ENCODE measurements at regions not wholly inside any gene's neighbourhood (a gene's known extent, or its start where the extent isn't known, plus 50 kb on each side); places are given as distances from the start of the nearest gene placed in this dataset.

- no peak for DNase-seq (ENCODE audit: low spot score)
- no peaks in the 10 kb centered on the region for H3K27me3 Mint-ChIP-seq (ENCODE audit: low read depth)
- no peak overlapping the region for H3K4me3 Mint-ChIP-seq
- no peaks in the 10 kb centered on the region for H3K36me3 Mint-ChIP-seq (ENCODE audit: low read depth)
- no peaks in the 10 kb centered on the region for H3K4me1 Mint-ChIP-seq (ENCODE audit: low read depth)
- no peak overlapping the region for H3K27ac Mint-ChIP-seq
- no peaks in the 10 kb centered on the region for H3K9me3 Mint-ChIP-seq
Measured at GRCh38 chr3:157667493-157667892, 164.3 kb upstream of the VEPH1 start.

GRCh38 chr3:157662171-157662570, 159.0 kb upstream of the VEPH1 start:
- Mint-ChIP-seq H3K9me3 (no peaks in the 10 kb centered on the region), H3K36me3 (ENCODE audit: low read depth) (no peaks in the 10 kb centered on the region), H3K27me3 (ENCODE audit: low read depth) (no peaks in the 10 kb centered on the region), H3K27ac (no peak overlapping the region), H3K4me3 (no peak overlapping the region), H3K4me1 (ENCODE audit: low read depth) (no peaks in the 10 kb centered on the region)
- DNase-seq (ENCODE audit: low spot score), result no peak

GRCh38 chr3:157660847-157661246, 157.6 kb upstream of the VEPH1 start:
- Mint-ChIP-seq H3K36me3 (ENCODE audit: low read depth) (no peaks in the 10 kb centered on the region), H3K4me1 (ENCODE audit: low read depth) (no peaks in the 10 kb centered on the region), H3K27ac (no peak overlapping the region), H3K4me3 (no peak overlapping the region), H3K27me3 (ENCODE audit: low read depth) (no peaks in the 10 kb centered on the region), H3K9me3 (no peaks in the 10 kb centered on the region)
- no peak for DNase-seq (ENCODE audit: low spot score)

- Mint-ChIP-seq H3K36me3 (ENCODE audit: low read depth) (no peaks in the 10 kb centered on the region), H3K4me1 (ENCODE audit: low read depth) (no peaks in the 10 kb centered on the region), H3K27me3 (ENCODE audit: low read depth) (no peaks in the 10 kb centered on the region), H3K27ac (no peak overlapping the region), H3K4me3 (no peak overlapping the region), H3K9me3 (no peaks in the 10 kb centered on the region)
- DNase-seq (ENCODE audit: low spot score), result no peak
Measured at GRCh38 chr3:157652366-157652765, 149.2 kb upstream of the VEPH1 start.

- Mint-ChIP-seq H3K4me3 (no peak overlapping the region), H3K27ac (no peak overlapping the region), H3K36me3 (ENCODE audit: low read depth) (no peaks in the 10 kb centered on the region), H3K9me3 (no peaks in the 10 kb centered on the region), H3K27me3 (ENCODE audit: low read depth) (no peaks in the 10 kb centered on the region), H3K4me1 (ENCODE audit: low read depth) (no peaks in the 10 kb centered on the region)
- DNase-seq (ENCODE audit: low spot score), result no peak
Measured at GRCh38 chr3:157650699-157651098, 147.5 kb upstream of the VEPH1 start.

GRCh38 chr3:157650172-157650571, 147.0 kb upstream of the VEPH1 start:
- H3K36me3 Mint-ChIP-seq (ENCODE audit: low read depth), result no peaks in the 10 kb centered on the region
- H3K27ac Mint-ChIP-seq, result no peak overlapping the region
- no peaks in the 10 kb centered on the region for H3K9me3 Mint-ChIP-seq
- H3K27me3 Mint-ChIP-seq (ENCODE audit: low read depth), result no peaks in the 10 kb centered on the region
- no peak for DNase-seq (ENCODE audit: low spot score)
- H3K4me3 Mint-ChIP-seq, result no peak overlapping the region
- no peaks in the 10 kb centered on the region for H3K4me1 Mint-ChIP-seq (ENCODE audit: low read depth)

- Mint-ChIP-seq H3K9me3 (no peaks in the 10 kb centered on the region), H3K4me1 (ENCODE audit: low read depth) (no peaks in the 10 kb centered on the region), H3K27me3 (ENCODE audit: low read depth) (no peaks in the 10 kb centered on the region), H3K36me3 (ENCODE audit: low read depth) (no peaks in the 10 kb centered on the region), H3K4me3 (no peak overlapping the region), H3K27ac (no peak overlapping the region)
- no peak for DNase-seq (ENCODE audit: low spot score)
Measured at GRCh38 chr3:157649511-157649910, 146.3 kb upstream of the VEPH1 start.

GRCh38 chr3:157647820-157648219, 144.6 kb upstream of the VEPH1 start:
- Mint-ChIP-seq H3K36me3 (ENCODE audit: low read depth) (no peaks in the 10 kb centered on the region), H3K4me1 (ENCODE audit: low read depth) (no peaks in the 10 kb centered on the region), H3K4me3 (no peak overlapping the region), H3K27me3 (ENCODE audit: low read depth) (peaks cover 2% of the 10 kb centered on the region), H3K27ac (no peak overlapping the region), H3K9me3 (no peaks in the 10 kb centered on the region)
- DNase-seq (ENCODE audit: low spot score), result no peak

GRCh38 chr3:157639756-157640426, 136.7 kb upstream of the VEPH1 start:
- peaks cover 2% of the 10 kb centered on the region for H3K27me3 Mint-ChIP-seq (ENCODE audit: low read depth)
- no peaks in the 10 kb centered on the region for H3K4me1 Mint-ChIP-seq (ENCODE audit: low read depth)
- DNase-seq (ENCODE audit: low spot score), result no peak
- H3K27ac Mint-ChIP-seq, result no peak overlapping the region
- H3K36me3 Mint-ChIP-seq (ENCODE audit: low read depth), result no peaks in the 10 kb centered on the region
- H3K9me3 Mint-ChIP-seq, result peaks cover 5% of the 10 kb centered on the region
- no peak overlapping the region for H3K4me3 Mint-ChIP-seq

GRCh38 chr3:157637866-157638265, 134.7 kb upstream of the VEPH1 start:
- Mint-ChIP-seq H3K27me3 (ENCODE audit: low read depth) (peaks cover under 1% of the 10 kb centered on the region), H3K4me3 (no peak overlapping the region), H3K27ac (no peak overlapping the region), H3K4me1 (ENCODE audit: low read depth) (no peaks in the 10 kb centered on the region), H3K36me3 (ENCODE audit: low read depth) (no peaks in the 10 kb centered on the region), H3K9me3 (peaks cover 5% of the 10 kb centered on the region)
- no peak for DNase-seq (ENCODE audit: low spot score)

- Mint-ChIP-seq H3K4me1 (ENCODE audit: low read depth) (no peaks in the 10 kb centered on the region), H3K27ac (no peak overlapping the region)
Measured at GRCh38 chr3:157633241-157633640, 130.0 kb upstream of the VEPH1 start.

GRCh38 chr3:157632075-157632474, 128.9 kb upstream of the VEPH1 start:
- H3K9me3 Mint-ChIP-seq, result peaks cover under 1% of the 10 kb centered on the region
- no peak overlapping the region for H3K4me3 Mint-ChIP-seq
- H3K4me1 Mint-ChIP-seq (ENCODE audit: low read depth), result no peaks in the 10 kb centered on the region
- H3K27me3 Mint-ChIP-seq (ENCODE audit: low read depth), result peaks cover 2% of the 10 kb centered on the region
- no peak overlapping the region for H3K27ac Mint-ChIP-seq
- DNase-seq (ENCODE audit: low spot score), result no peak
- H3K36me3 Mint-ChIP-seq (ENCODE audit: low read depth), result no peaks in the 10 kb centered on the region

More at GRCh38 chr3:157633241-157633640, 130.0 kb upstream of the VEPH1 start:
- H3K9me3 Mint-ChIP-seq, result peaks cover 5% of the 10 kb centered on the region
- H3K36me3 Mint-ChIP-seq (ENCODE audit: low read depth), result no peaks in the 10 kb centered on the region
- no peak for DNase-seq (ENCODE audit: low spot score)
- H3K4me3 Mint-ChIP-seq, result no peak overlapping the region
- peaks cover 2% of the 10 kb centered on the region for H3K27me3 Mint-ChIP-seq (ENCODE audit: low read depth)

GRCh38 chr3:157631478-157631877, 128.3 kb upstream of the VEPH1 start:
- no peak for DNase-seq (ENCODE audit: low spot score)
- no peak overlapping the region for H3K4me3 Mint-ChIP-seq
- no peaks in the 10 kb centered on the region for H3K4me1 Mint-ChIP-seq (ENCODE audit: low read depth)
- no peaks in the 10 kb centered on the region for H3K36me3 Mint-ChIP-seq (ENCODE audit: low read depth)
- H3K27me3 Mint-ChIP-seq (ENCODE audit: low read depth), result peaks cover 2% of the 10 kb centered on the region
- no peak overlapping the region for H3K27ac Mint-ChIP-seq
- H3K9me3 Mint-ChIP-seq, result no peaks in the 10 kb centered on the region

- H3K4me3 Mint-ChIP-seq, result no peak overlapping the region
- H3K36me3 Mint-ChIP-seq (ENCODE audit: low read depth), result no peaks in the 10 kb centered on the region
- no peak overlapping the region for H3K27ac Mint-ChIP-seq
- H3K9me3 Mint-ChIP-seq, result no peaks in the 10 kb centered on the region
- DNase-seq (ENCODE audit: low spot score), result no peak
- peaks cover 6% of the 10 kb centered on the region for H3K27me3 Mint-ChIP-seq (ENCODE audit: low read depth)
- H3K4me1 Mint-ChIP-seq (ENCODE audit: low read depth), result no peaks in the 10 kb centered on the region
Measured at GRCh38 chr3:157626817-157627216, 123.6 kb upstream of the VEPH1 start.

GRCh38 chr3:157624801-157625200, 121.6 kb upstream of the VEPH1 start:
- no peak overlapping the region for H3K27ac Mint-ChIP-seq
- no peaks in the 10 kb centered on the region for H3K36me3 Mint-ChIP-seq (ENCODE audit: low read depth)
- H3K4me1 Mint-ChIP-seq (ENCODE audit: low read depth), result no peaks in the 10 kb centered on the region
- no peak overlapping the region for H3K4me3 Mint-ChIP-seq
- DNase-seq (ENCODE audit: low spot score), result no peak
- H3K27me3 Mint-ChIP-seq (ENCODE audit: low read depth), result peaks cover 6% of the 10 kb centered on the region
- H3K9me3 Mint-ChIP-seq, result no peaks in the 10 kb centered on the region

Data from T-helper 2 cell treated with Interferon-gamma antibody and Interleukin-4, amounts not matched to agents 5 μg/mL and 100 μg/mL, for 36 hours (primary cell).